SJSA1 (cell line): ENCODE measurements at regions not wholly inside any gene's neighbourhood (a gene's known extent, or its start where the extent isn't known, plus 50 kb on each side); places are given as distances from the start of the nearest gene placed in this dataset.

Source experiments
- DNase-seq, 2 experiments: peaks; one replicate each; pipeline ENCODE4 v3.0.0-alpha.2; 2015 to 2020; ENCODE audit warnings: low spot score in 2 of 2, low read depth in 1 of 2
- H3K27ac ChIP-seq: fragments of 250-450 bp; sonication (Bioruptor Pico); 2 replicates; pipeline ENCODE4 v1.5.1; 2020; ENCODE audit warnings: mild to moderate bottlenecking, moderate library complexity
- H3K27me3 ChIP-seq: fragments of 250-450 bp; sonication (Bioruptor Pico); replicated peaks from 2 replicates; pipeline ENCODE4 v1.5.1; 2020; ENCODE audit warnings: mild to moderate bottlenecking, moderate library complexity
- H3K36me3 ChIP-seq: fragments of 250-450 bp; sonication (Bioruptor Pico); 2 replicates; pipeline ENCODE4 v1.5.1; 2020; ENCODE audit warnings: mild to moderate bottlenecking
- H3K4me1 ChIP-seq: fragments of 250-450 bp; sonication (Bioruptor Pico); replicated peaks from 2 replicates; pipeline ENCODE4 v1.6.1; 2021; ENCODE audit warnings: mild to moderate bottlenecking
- H3K4me3 ChIP-seq: fragments of 250-450 bp; sonication (Bioruptor Pico); 2 replicates; pipeline ENCODE4 v1.5.1; 2020; ENCODE audit warnings: mild to moderate bottlenecking
- H3K9me3 ChIP-seq: fragments of 250-450 bp; sonication (Bioruptor Pico); replicated peaks from 2 replicates; pipeline ENCODE4 v1.5.1; 2020; ENCODE audit warnings: mild to moderate bottlenecking

DNA sequence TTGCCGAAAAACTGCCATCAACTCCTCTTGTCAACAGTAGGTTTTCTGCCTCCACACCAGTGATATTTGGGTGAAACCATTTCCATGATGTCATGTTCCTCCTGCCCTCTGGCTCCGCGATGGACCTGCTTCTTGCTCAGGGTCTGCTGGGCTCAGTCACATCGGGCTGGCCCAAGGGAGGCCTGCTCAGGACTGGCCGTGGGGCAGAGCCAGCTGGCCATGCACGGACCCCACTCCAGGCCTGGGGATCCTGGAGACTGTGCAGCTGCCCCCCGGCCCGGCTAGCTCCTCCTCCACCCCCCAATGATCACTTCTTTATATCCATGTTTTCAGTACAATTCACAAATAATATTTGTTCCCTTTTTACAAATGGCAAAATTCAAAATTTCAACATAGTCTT, 270.3 kb upstream of the CCDC54 start:
- Histone ChIP-seq H3K4me1 (no peaks in the 10 kb centered on the region), H3K36me3 (no peaks in the 10 kb centered on the region), H3K9me3 (no peaks in the 10 kb centered on the region), H3K27me3 (no peaks in the 10 kb centered on the region), H3K4me3 (no peak overlapping the region), H3K27ac (0 out of 2 replicates have a peak overlapping the region, but pooled peaks have one; percentile 15)
- no peak for DNase-seq

DNA sequence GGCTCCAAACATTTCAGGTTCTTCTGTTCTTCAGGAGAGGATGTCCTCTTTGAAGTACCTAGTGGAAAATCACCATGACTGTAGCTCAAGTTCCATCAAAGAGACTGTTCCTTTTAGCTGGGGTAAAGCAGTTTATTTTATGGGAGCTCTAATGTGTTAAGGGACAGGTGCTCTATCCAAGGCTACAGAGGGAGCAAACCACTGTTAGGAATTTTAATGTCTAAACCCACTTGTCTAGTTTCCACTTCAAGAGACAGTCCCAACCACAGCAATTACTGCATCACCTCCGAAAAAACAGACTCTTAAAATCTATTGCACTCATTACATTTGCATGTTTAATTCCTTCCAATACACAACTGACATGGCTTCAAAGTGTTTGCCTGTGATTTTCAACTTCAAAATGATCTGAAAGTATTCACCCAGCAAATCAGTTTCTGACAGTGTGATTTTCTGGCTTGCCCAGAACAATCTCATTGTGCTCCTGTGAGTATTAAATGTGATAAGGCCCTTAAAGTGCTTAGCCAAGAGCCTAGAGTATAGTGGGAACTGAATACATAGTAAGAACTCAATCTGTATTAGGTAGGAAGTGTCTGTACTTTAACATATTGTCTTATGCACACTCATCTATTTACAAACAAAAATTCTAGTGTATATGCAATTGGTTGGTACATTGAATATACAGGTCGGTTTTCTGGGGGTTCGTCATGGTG, 266.5 kb upstream of the CCDC54 start:
- Histone ChIP-seq H3K27ac (no peak overlapping the region), H3K36me3 (no peaks in the 10 kb centered on the region), H3K9me3 (no peaks in the 10 kb centered on the region), H3K4me1 (no peaks in the 10 kb centered on the region), H3K27me3 (no peaks in the 10 kb centered on the region), H3K4me3 (no peak overlapping the region)
- DNase-seq = no peak

DNA sequence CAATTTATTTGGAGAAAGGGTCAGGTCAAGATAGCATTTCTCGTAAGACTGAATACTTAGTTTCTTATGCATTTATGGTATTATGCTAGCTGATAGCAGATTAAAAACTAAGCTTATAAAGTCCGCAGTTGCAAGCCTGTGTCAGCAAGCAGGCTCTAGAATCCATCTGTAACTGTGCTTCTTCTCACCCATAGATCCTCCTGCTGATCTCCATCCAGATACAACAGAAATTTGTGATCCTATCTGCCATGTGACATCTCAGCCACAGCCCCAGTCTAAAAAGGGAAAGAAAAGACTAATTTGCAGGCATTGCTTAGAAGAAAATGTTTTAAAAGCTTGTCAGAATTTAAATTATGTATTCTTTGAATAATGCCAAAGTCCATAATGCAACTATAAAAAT, 265.4 kb upstream of the CCDC54 start:
- Histone ChIP-seq H3K36me3 (no peaks in the 10 kb centered on the region), H3K9me3 (no peaks in the 10 kb centered on the region), H3K4me3 (no peak overlapping the region), H3K27ac (no peak overlapping the region), H3K27me3 (no peaks in the 10 kb centered on the region), H3K4me1 (no peaks in the 10 kb centered on the region)
- no peak for DNase-seq

DNA sequence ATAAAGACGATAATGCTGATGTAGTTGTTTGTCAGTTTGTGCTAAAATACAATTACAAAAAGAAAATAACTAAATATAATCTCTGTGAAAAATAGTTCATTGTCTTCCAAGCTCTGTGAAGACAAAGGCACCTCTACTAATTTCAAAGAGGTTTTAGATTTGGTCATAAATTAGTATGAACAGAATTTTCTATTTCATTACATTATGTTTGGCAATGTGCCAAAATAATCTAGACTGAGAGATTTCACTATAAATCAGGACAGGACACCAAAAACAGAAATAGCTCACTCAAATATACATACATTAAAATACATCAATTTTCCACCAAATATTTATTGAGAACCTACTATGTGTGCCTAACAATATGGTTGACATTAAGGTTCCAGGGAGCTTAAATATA, 264.9 kb upstream of the CCDC54 start:
- Histone ChIP-seq H3K27me3 (no peaks in the 10 kb centered on the region), H3K9me3 (no peaks in the 10 kb centered on the region), H3K27ac (no peak overlapping the region), H3K36me3 (no peaks in the 10 kb centered on the region), H3K4me3 (no peak overlapping the region), H3K4me1 (no peaks in the 10 kb centered on the region)
- DNase-seq = no peak

DNA sequence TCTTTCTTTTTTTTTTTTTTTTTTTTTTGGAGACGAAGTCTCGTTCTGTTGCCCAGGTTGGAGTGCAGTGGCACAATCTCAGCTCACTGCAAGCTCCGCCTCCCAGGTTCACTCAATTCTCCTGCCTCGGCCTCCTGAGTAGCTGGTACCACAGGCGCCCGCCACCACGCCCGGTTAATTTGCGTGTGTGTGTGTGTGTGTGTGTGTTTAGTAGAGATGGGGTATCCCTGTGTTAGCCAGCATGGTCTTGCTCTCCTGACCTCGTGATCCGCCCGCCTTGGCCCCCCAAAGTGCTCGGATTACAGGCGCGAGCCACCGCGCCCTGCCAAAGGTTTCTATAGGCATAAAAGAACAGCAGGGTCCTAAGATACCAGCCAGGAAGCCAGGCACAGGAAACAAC, 261.0 kb upstream of the CCDC54 start:
- Histone ChIP-seq H3K27ac (no peak overlapping the region), H3K36me3 (no peaks in the 10 kb centered on the region), H3K4me1 (no peaks in the 10 kb centered on the region; the same call in 1 of the 2 replicates), H3K4me3 (no peak overlapping the region), H3K9me3 (no peaks in the 10 kb centered on the region), H3K27me3 (no peaks in the 10 kb centered on the region)
- no peak for DNase-seq

DNA sequence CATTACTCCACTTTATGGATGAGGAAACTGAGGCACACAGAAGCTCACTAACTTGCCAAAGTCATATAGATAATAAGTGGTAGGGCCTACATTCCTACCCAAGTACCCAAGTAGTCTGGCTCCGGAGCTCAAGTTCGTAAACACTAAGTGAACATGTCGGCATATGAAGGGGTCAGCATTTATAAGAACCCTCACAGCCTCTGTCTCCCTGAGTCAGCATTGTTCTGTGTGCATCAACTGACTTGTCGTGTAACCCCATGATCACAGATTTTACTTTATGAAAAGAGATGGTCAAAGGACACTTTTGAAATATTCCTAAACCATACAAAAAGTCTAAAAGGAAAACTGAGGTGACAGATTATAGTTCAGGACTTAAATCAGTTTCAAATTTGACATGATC, 260.1 kb upstream of the CCDC54 start:
- Histone ChIP-seq H3K36me3 (no peaks in the 10 kb centered on the region), H3K4me3 (no peak overlapping the region), H3K27me3 (no peaks in the 10 kb centered on the region), H3K27ac (no peak overlapping the region), H3K9me3 (no peaks in the 10 kb centered on the region), H3K4me1 (no peaks in the 10 kb centered on the region; the same call in 1 of the 2 replicates)
- DNase-seq = no peak

DNA sequence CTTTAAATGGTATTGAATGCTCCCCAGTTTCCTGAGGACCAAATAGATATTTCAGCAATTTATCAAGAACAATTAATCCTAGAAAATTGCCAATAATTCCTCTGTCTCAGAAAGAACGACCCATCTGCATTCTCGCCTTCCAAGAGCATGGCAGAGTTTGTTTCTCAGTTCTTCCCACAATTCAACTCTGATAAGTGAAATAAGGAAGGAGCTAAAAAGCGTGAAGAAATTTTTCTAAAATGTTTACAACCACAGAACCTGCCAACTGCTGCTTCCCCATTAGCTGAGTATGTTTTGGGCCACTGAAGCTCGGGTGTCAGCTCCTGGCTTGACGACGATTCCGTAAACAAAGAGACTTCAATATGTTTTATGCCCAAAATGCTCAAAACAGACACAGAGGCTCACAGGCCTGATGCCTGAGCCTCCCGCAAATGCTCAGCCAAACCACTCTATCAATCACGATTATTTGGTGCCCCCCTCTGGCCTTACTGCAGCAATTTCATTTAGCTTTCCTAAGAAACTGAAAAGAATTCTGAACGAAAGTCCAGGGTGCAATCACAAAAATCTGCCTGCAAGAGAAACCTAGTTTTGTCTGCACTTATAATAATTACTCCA, 259.2 kb upstream of the CCDC54 start:
- H3K27me3 ChIP-seq = no peaks in the 10 kb centered on the region
- peak; percentile 24 to 46 for DNase-seq
- H3K4me1 ChIP-seq = no peaks in the 10 kb centered on the region; the same call in 1 of the 2 replicates
- H3K27ac ChIP-seq = no peak overlapping the region
- H3K9me3 ChIP-seq = no peaks in the 10 kb centered on the region
- no peaks in the 10 kb centered on the region for H3K36me3 ChIP-seq
- H3K4me3 ChIP-seq = no peak overlapping the region

DNA sequence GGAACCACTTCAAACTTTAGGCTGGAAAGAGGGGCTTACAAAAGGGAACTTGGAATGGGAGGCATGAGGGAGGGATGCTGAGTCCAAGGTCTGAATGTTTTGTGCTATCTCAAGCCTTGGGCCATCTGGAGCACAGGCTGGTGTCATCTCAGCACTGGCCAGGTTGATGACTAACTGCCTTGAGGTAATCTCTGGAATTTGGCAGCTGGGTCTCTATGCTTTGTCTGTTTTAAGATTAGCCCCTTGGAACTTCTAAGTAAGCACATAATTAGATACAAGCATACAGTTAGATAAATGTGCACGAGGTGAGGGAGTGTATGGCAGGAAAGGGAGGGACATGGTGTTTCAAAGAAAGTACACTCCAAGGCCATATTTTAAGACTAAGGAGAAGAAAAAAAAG, 252.4 kb upstream of the CCDC54 start:
- Histone ChIP-seq H3K36me3 (no peaks in the 10 kb centered on the region), H3K27ac (no peak overlapping the region), H3K27me3 (no peaks in the 10 kb centered on the region), H3K4me1 (peaks cover 7% of the 10 kb centered on the region), H3K4me3 (no peak overlapping the region), H3K9me3 (no peaks in the 10 kb centered on the region)
- peak in 1 of 2 experiments; percentile 31 for DNase-seq

DNA sequence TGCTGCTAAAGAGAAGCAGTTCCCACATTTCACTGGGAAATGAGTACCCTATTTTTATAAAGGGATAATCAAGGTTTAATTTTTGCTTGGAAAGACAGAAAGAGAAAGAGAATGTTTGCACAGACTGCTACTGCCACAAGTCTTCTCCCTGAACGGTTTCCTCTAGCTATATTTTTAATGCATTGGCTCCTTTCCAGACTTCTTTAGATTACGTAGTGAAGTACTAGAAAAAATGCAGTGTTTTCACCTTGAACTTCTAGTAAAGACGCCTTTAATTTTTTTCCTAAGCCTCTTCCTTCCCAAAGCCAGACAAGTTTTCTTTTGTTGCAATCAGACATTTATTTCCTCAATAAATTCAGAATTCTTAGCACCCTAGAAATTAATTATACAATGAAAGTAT, 248.3 kb upstream of the CCDC54 start:
- DNase-seq = no peak
- no peaks in the 10 kb centered on the region for H3K27me3 ChIP-seq
- no peak overlapping the region for H3K27ac ChIP-seq
- no peaks in the 10 kb centered on the region for H3K9me3 ChIP-seq
- no peaks in the 10 kb centered on the region for H3K36me3 ChIP-seq
- H3K4me3 ChIP-seq = no peak overlapping the region
- peaks cover 9% of the 10 kb centered on the region for H3K4me1 ChIP-seq

DNA sequence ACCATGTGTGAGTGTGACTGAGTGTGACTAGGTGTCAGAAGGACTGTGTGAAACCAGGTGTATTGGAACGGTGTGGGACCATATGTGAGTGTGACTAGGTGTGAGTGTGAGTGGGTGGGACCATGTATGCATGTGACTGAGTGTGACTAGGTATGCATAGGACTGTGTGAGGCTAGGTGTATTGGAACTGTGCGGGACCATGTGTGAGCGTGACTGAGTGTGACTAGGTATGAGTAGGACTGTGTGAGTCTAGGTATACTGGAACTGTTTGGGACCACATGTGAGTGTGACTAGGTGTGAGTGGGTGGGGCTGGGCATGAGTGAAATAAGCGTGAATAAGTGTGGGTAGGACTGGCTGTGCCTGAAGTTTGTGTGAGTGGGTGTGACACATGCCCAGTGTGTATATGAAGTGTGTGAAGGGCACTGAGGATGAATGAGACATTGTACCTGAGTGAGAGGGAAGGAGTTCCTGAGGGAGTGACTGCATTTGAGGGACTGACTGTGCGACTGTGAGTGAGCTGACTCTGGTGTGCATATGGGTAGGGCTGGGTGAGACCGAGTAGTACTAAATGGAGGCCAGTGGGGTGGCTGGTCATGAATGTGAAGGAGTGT, 247.0 kb upstream of the CCDC54 start:
- DNase-seq = no peak
- H3K36me3 ChIP-seq = no peaks in the 10 kb centered on the region
- peaks cover 3% of the 10 kb centered on the region for H3K4me1 ChIP-seq
- H3K4me3 ChIP-seq = no peak overlapping the region
- H3K27me3 ChIP-seq = no peaks in the 10 kb centered on the region
- no peak overlapping the region for H3K27ac ChIP-seq
- no peaks in the 10 kb centered on the region for H3K9me3 ChIP-seq

DNA sequence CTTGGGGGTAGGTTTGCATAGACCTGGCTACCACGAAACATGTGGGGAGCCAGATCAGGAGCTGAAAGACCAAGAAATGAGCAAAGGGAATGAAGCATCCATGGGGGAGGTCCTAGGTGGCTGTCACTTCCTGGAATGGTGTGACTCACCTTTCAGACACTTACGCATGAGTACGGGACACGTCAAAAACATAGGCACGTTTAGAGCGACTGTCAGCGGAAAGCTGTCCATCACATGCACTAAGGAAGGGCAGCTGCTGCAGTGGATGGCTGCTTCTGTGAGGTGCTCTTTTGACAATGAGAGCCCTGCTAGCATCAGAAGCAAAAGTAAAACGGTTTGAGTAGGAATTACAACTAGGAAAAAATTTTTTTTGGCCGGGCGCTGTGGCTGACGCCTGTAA, 244.6 kb upstream of the CCDC54 start:
- Histone ChIP-seq H3K4me3 (no peak overlapping the region), H3K27ac (no peak overlapping the region), H3K4me1 (0 out of 2 replicates have a peak, but pooled peaks cover 3% of the 10 kb centered on the region), H3K9me3 (no peaks in the 10 kb centered on the region), H3K27me3 (no peaks in the 10 kb centered on the region), H3K36me3 (no peaks in the 10 kb centered on the region)
- no peak for DNase-seq

DNA sequence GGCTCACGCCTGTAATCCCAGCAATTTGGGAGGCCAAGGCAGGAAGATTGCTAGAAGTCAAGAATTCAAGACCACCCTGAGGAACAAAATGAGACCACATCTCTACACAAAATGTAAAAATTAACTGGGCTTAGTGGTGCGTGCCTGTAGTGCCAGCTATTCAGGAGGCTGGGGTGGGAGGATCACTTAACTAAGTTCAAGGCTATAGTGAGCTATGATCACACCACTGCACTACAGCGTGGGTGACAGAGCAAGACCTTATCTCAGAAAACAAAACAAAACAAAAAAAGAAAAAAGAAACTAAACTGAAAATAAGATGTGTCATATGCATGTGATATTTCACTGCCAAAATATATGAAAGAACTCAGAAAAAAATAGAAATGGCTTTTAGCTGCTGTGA, 243.3 kb upstream of the CCDC54 start:
- no peaks in the 10 kb centered on the region for H3K9me3 ChIP-seq
- H3K27ac ChIP-seq = no peak overlapping the region
- H3K4me3 ChIP-seq = no peak overlapping the region
- no peaks in the 10 kb centered on the region for H3K36me3 ChIP-seq
- DNase-seq = no peak
- H3K27me3 ChIP-seq = no peaks in the 10 kb centered on the region
- H3K4me1 ChIP-seq = 0 out of 2 replicates have a peak, but pooled peaks cover 3% of the 10 kb centered on the region

DNA sequence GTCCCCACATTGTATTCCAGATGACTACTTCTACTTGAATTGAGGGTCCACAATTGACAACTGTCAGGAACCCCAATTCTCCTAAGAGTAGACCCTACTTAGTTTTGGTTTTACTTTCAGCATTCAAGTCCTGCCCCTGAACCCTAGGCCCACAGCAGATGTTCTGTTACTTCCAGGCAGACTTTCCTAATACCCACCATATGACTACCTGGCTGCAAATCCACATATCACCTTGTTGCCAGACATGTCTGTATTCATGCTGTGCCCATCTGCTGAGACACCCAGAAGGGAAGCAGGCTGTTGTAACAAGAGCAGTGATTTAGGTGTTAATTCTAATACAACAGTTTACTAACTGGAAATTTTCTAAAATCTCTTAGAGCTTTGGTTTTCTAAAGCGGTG, 235.1 kb upstream of the CCDC54 start:
- Histone ChIP-seq H3K27ac (no peak overlapping the region), H3K4me1 (no peaks in the 10 kb centered on the region), H3K4me3 (no peak overlapping the region), H3K36me3 (no peaks in the 10 kb centered on the region), H3K27me3 (no peaks in the 10 kb centered on the region), H3K9me3 (no peaks in the 10 kb centered on the region)
- DNase-seq = no peak

DNA sequence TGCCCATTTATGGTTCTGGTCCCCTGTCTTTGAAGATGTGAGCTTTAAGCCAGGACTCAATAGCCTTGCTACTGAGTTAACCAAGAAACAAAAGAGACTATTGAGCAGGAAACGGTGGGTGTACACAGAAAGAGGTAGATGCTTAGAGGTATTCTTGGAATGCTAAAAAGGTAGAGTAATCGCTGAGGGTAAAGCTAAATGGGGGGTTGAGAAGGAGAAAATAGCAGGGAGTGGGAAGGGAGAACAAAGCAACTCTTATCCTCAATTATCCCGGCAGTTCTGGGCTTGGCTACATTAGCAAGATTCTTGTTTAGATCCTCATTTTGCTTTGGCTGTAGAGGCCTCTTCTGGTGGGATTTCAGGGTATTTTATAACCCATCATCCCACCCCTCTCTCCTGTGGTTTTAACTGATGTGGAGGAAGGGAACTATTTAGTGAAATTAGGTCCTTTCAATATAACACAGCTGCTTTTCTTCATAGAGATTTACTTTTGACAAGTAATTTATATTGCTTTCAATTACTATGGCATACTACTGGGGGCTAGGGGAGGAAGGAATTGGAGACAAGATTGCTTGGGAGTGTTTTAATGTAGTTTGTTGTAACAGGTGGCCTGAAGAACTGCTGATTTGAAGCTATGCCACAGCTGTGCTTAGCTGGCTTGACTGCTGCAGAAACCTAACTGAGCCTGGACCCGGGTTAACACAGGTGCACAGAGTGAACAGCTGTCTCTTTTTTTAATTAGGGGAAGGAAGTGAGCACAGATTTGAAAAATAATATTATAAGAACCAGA, 234.3 kb upstream of the CCDC54 start:
- Histone ChIP-seq H3K36me3 (no peaks in the 10 kb centered on the region), H3K4me1 (no peaks in the 10 kb centered on the region), H3K27me3 (no peaks in the 10 kb centered on the region), H3K9me3 (no peaks in the 10 kb centered on the region), H3K27ac (no peak overlapping the region), H3K4me3 (no peak overlapping the region)
- DNase-seq = no peak
